ENCODE measurements at regions not wholly inside any gene's neighbourhood (a gene's known extent, or its start where the extent isn't known, plus 50 kb on each side); places are given as distances from the start of the nearest gene placed in this dataset.

- TF ChIP-seq CTCF (IDR thresholded peaks at IDR 0.05) (no peak), POLR2A (IDR thresholded peaks at IDR 0.05) (no peak)
These were observed 1410.9 kb downstream of the PCDH18 start for GRCh38 chr4:136121426-136121825.
